CD14-positive monocyte (primary cell): ENCODE measurements at regions not wholly inside any gene's neighbourhood (a gene's known extent, or its start where the extent isn't known, plus 50 kb on each side); places are given as distances from the start of the nearest gene placed in this dataset.

ENCODE experiments used
- DNase-seq, 3 donors: peaks; one replicate each; pipeline ENCODE4 v3.0.0-alpha.2; 2011 to 2022
- H2AFZ ChIP-seq: 2 replicates; pipeline ENCODE4 v1.6.0; 2012; ENCODE audit warnings: mild to moderate bottlenecking, low read depth, low read length, inconsistent platforms; ENCODE audit not compliant: insufficient read depth, poor library complexity, severe bottlenecking
- H3K27ac ChIP-seq, 2 donors: 1 replicate in 1 of 2; 2 replicates in 1 of 2; pipeline ENCODE4 v1.5.1; 2012 to 2013; ENCODE audit warnings: low read length in 2 of 2, control low read depth in 1 of 2, inconsistent platforms in 1 of 2, low read depth in 1 of 2, mild to moderate bottlenecking in 1 of 2
- H3K27me3 ChIP-seq, 2 donors: one replicate each; pipeline versions ENCODE4 v1.6.0 to v1.6.1; 2011 to 2013; ENCODE audit warnings: low read length in 2 of 2; ENCODE audit not compliant: control insufficient read depth in 2 of 2, insufficient read depth in 2 of 2
- H3K36me3 ChIP-seq, 2 donors: replicated peaks in 1 of 2; 1 replicate in 1 of 2; 2 replicates in 1 of 2; pipeline versions ENCODE4 v1.5.1 to v1.6.1; 2012 to 2013; ENCODE audit warnings: low read length in 2 of 2, control low read depth in 1 of 2, inconsistent platforms in 1 of 2, mild to moderate bottlenecking in 1 of 2; ENCODE audit not compliant: insufficient read depth in 2 of 2, control insufficient read depth in 1 of 2
- H3K4me1 ChIP-seq, 2 donors: 1 replicate in 1 of 2; 2 replicates in 1 of 2; pipeline versions ENCODE4 v1.5.1 to v1.6.1; 2012 to 2013; ENCODE audit warnings: low read length in 2 of 2, control low read depth in 1 of 2, inconsistent platforms in 1 of 2, mild to moderate bottlenecking in 1 of 2, moderate library complexity in 1 of 2; ENCODE audit not compliant: insufficient read depth in 2 of 2, control insufficient read depth in 1 of 2
- H3K4me2 ChIP-seq: replicated peaks from 2 replicates; pipeline ENCODE3; 2012; ENCODE audit warnings: low read length, moderate library complexity, mild to moderate bottlenecking; ENCODE audit not compliant: poor library complexity, severe bottlenecking; ENCODE audit errors: extremely low read depth
- H3K4me3 ChIP-seq, 3 experiments: fragments of 200-600 bp in 1 of 3; sonication (generic) in 1 of 3; replicated peaks in 1 of 3; 1 replicate in 2 of 3; 2 replicates in 1 of 3; pipeline ENCODE4 v1.5.1; 2011 to 2013; ENCODE audit warnings: low read length in 3 of 3, mild to moderate bottlenecking in 3 of 3, control low read depth in 2 of 3, low read depth in 2 of 3, inconsistent platforms in 1 of 3, moderate library complexity in 1 of 3
- H3K79me2 ChIP-seq: 2 replicates; pipeline ENCODE4 v1.6.0; 2012; ENCODE audit warnings: mild to moderate bottlenecking, control low read depth, inconsistent platforms, low read length, moderate library complexity; ENCODE audit not compliant: insufficient read depth
- H3K9ac ChIP-seq: 2 replicates; pipeline ENCODE4 v1.6.0; 2017; ENCODE audit warnings: low read length, mild to moderate bottlenecking; ENCODE audit not compliant: insufficient read depth, poor library complexity, severe bottlenecking
- H3K9me3 ChIP-seq, 2 donors: replicated peaks in 1 of 2; 1 replicate in 1 of 2; 2 replicates in 1 of 2; pipeline versions ENCODE4 v1.5.1 to v1.6.1; 2012 to 2013; ENCODE audit warnings: low read length in 2 of 2, control low read depth in 1 of 2; ENCODE audit not compliant: control insufficient read depth in 1 of 2, insufficient read depth in 1 of 2
- H4K20me1 ChIP-seq: 2 replicates; pipeline ENCODE4 v1.6.0; 2012; ENCODE audit warnings: mild to moderate bottlenecking, low read length, control low read depth, moderate library complexity; ENCODE audit not compliant: insufficient read depth
- H3K27ac Mint-ChIP-seq, 7 donors: one replicate each; pipeline ENCODE4 v1.8.0; 2020; ENCODE audit warnings: mild to moderate bottlenecking in 7 of 7, mixed read lengths in 7 of 7, moderate library complexity in 6 of 7, inconsistent platforms in 2 of 7
- H3K27me3 Mint-ChIP-seq, 3 donors: one replicate each; pipeline ENCODE4 v1.8.0; 2021 to 2022; ENCODE audit warnings: low read depth in 3 of 3, mild to moderate bottlenecking in 3 of 3, mixed read lengths in 3 of 3, moderate library complexity in 3 of 3, inconsistent platforms in 1 of 3
- H3K36me3 Mint-ChIP-seq, 2 donors: one replicate each; pipeline ENCODE4 v1.8.0; 2020; ENCODE audit warnings: mixed read lengths in 2 of 2, inconsistent platforms in 1 of 2, mild to moderate bottlenecking in 1 of 2
- H3K4me1 Mint-ChIP-seq: one replicate; pipeline ENCODE4 v1.8.0; 2020; ENCODE audit warnings: mild to moderate bottlenecking, mixed read lengths
- H3K4me3 Mint-ChIP-seq, 2 donors: one replicate each; pipeline ENCODE4 v1.8.0; 2020; ENCODE audit warnings: mild to moderate bottlenecking in 2 of 2, mixed read lengths in 2 of 2, moderate library complexity in 1 of 2
- H3K9me3 Mint-ChIP-seq, 7 donors: one replicate each; pipeline ENCODE4 v1.8.0; 2020 to 2022; ENCODE audit warnings: mixed read lengths in 7 of 7, mild to moderate bottlenecking in 6 of 7, moderate library complexity in 6 of 7, inconsistent platforms in 2 of 7
- CTCF ChIP-seq: fragments of 200-600 bp; IDR thresholded peaks from one replicate; pipeline ENCODE4 v1.8.0; 2022; ENCODE audit warnings: antibody characterized with exemption, mild to moderate bottlenecking
- WGBS: methylation state at CpG from one replicate; pipeline ENCODE4 v1.1.5; 2013; ENCODE audit warnings: missing lambda C conversion rate; ENCODE audit not compliant: insufficient coverage; 5-methylcytosine and 5-hydroxymethylcytosine counted together
- intact Hi-C, 2 donors: fragments of 100-400 bp; cut with micrococcal nuclease; formaldehyde crosslinking; loops; one replicate each; pipeline versions ENCODE4 v1.15.0 to v1.15.1; 2023

GRCh38 chr12:75844049-75844770, 187.4 kb downstream of the PHLDA1 start:
- DNase-seq, result no peak
- H3K9me3 ChIP-seq, result no peaks in the 10 kb centered on the region
- Mint-ChIP-seq H3K9me3 (peaks cover 0 to 3% (median 2%) of the 10 kb centered on the region in 7 donors), H3K36me3 (no peaks in the 10 kb centered on the region), H3K27me3 (peaks cover 0 to 2% (median 2%) of the 10 kb centered on the region in 3 donors), H3K27ac (no peak overlapping the region), H3K4me1 (no peaks in the 10 kb centered on the region), H3K4me3 (no peak overlapping the region)
- H3K79me2 ChIP-seq, result no peaks in the 10 kb centered on the region
- H3K27me3 ChIP-seq, result no peaks in the 10 kb centered on the region
- no peaks in the 10 kb centered on the region for H3K36me3 ChIP-seq
- H3K4me1 ChIP-seq, result no peaks in the 10 kb centered on the region
- no peak overlapping the region for H2AFZ ChIP-seq
- no peak overlapping the region for H3K4me3 ChIP-seq
- no peak overlapping the region for H3K4me2 ChIP-seq
- H3K27ac ChIP-seq, result no peak overlapping the region
- intact Hi-C loops, result no loop called here
- no peak for TF ChIP-seq CTCF
- H3K9ac ChIP-seq, result no peak overlapping the region
- WGBS, result 88% methylated on average over 5 of the region's 10 CpGs
- no peaks in the 10 kb centered on the region for H4K20me1 ChIP-seq

- H3K9ac ChIP-seq, result no peak overlapping the region
- no peaks in the 10 kb centered on the region for H3K36me3 ChIP-seq
- TF ChIP-seq CTCF, result no peak
- H3K27me3 ChIP-seq, result no peaks in the 10 kb centered on the region
- no peak for DNase-seq
- no peak overlapping the region for H3K4me3 ChIP-seq
- H3K9me3 ChIP-seq, result no peaks in the 10 kb centered on the region
- Mint-ChIP-seq H3K4me1 (no peaks in the 10 kb centered on the region), H3K27me3 (peaks cover 0 to 2% (median 0%) of the 10 kb centered on the region in 3 donors), H3K36me3 (no peaks in the 10 kb centered on the region), H3K9me3 (peaks cover 0 to 3% (median 2%) of the 10 kb centered on the region in 7 donors), H3K27ac (no peak overlapping the region), H3K4me3 (no peak overlapping the region)
- no peak overlapping the region for H3K27ac ChIP-seq
- H3K4me1 ChIP-seq, result no peaks in the 10 kb centered on the region
- no CpG with 5 or more reads among the region's 1 CpG for WGBS
- no peak overlapping the region for H2AFZ ChIP-seq
- intact Hi-C loops, result no loop called here
- H3K79me2 ChIP-seq, result no peaks in the 10 kb centered on the region
- H4K20me1 ChIP-seq, result no peaks in the 10 kb centered on the region
- no peak overlapping the region for H3K4me2 ChIP-seq
Observed at GRCh38 chr12:75842090-75842489, 189.5 kb downstream of the PHLDA1 start.
